GM19397 (cell line): ENCODE measurements at regions not wholly inside any gene's neighbourhood (a gene's known extent, or its start where the extent isn't known, plus 50 kb on each side); places are given as distances from the start of the nearest gene placed in this dataset.

Experiments used
- ATAC-seq: cut with Tn5 transposase; IDR thresholded peaks from one replicate; pipeline ENCODE4 v1.9.1; 2021; ENCODE audit warnings: mild to moderate bottlenecking, moderate library complexity; ENCODE audit not compliant: unreplicated experiment

- ATAC-seq = no peak
Observed at GRCh38 chr10:36256948-36257356, 614.9 kb upstream of the FZD8 start.

GRCh38 chr10:36256166-36256565 is 614.1 kb upstream of the FZD8 start:
- ATAC-seq = no peak

GRCh38 chr10:36254199-36254598 is 612.1 kb upstream of the FZD8 start:
- no peak for ATAC-seq

- ATAC-seq = no peak
Observed at GRCh38 chr10:36253731-36254130, 611.6 kb upstream of the FZD8 start.

- no peak for ATAC-seq
Observed at GRCh38 chr10:36251068-36251467, 609.0 kb upstream of the FZD8 start.

GRCh38 chr10:36248304-36248981 is 606.3 kb upstream of the FZD8 start:
- ATAC-seq = no peak

- no peak for ATAC-seq
Observed at GRCh38 chr10:36247478-36247877, 605.4 kb upstream of the FZD8 start.

GRCh38 chr10:36236931-36237330 is 594.8 kb upstream of the FZD8 start:
- no peak for ATAC-seq

- no peak for ATAC-seq
Observed at GRCh38 chr10:36236341-36236740, 594.2 kb upstream of the FZD8 start.

GRCh38 chr10:36232935-36233334 is 590.8 kb upstream of the FZD8 start:
- ATAC-seq = no peak

- ATAC-seq = no peak
Observed at GRCh38 chr10:36224431-36224985, 582.4 kb upstream of the FZD8 start.

GRCh38 chr10:36221101-36221500 is 579.0 kb upstream of the FZD8 start:
- no peak for ATAC-seq

GRCh38 chr10:36220151-36220550 is 578.1 kb upstream of the FZD8 start:
- ATAC-seq = no peak

GRCh38 chr10:36211856-36212255 is 569.8 kb upstream of the FZD8 start:
- no peak for ATAC-seq

- ATAC-seq = no peak
Observed at GRCh38 chr10:36209480-36209879, 567.4 kb upstream of the FZD8 start.

GRCh38 chr10:36202881-36203280 is 560.8 kb upstream of the FZD8 start:
- no peak for ATAC-seq

- no peak for ATAC-seq
Observed at GRCh38 chr10:36200577-36200976, 558.5 kb upstream of the FZD8 start.

GRCh38 chr10:36198322-36198721 is 556.2 kb upstream of the FZD8 start:
- ATAC-seq = no peak

- ATAC-seq = no peak
Observed at GRCh38 chr10:36195364-36195763, 553.3 kb upstream of the FZD8 start.

GRCh38 chr10:36194276-36194675 is 552.2 kb upstream of the FZD8 start:
- no peak for ATAC-seq

GRCh38 chr10:36191009-36191408 is 548.9 kb upstream of the FZD8 start:
- no peak for ATAC-seq

GRCh38 chr10:36188461-36188860 is 546.4 kb upstream of the FZD8 start:
- ATAC-seq = no peak

- ATAC-seq = no peak
Observed at GRCh38 chr10:36188080-36188453, 546.0 kb upstream of the FZD8 start.
